ENCODE measurements at regions not wholly inside any gene's neighbourhood (a gene's known extent, or its start where the extent isn't known, plus 50 kb on each side); places are given as distances from the start of the nearest gene placed in this dataset.

DNA sequence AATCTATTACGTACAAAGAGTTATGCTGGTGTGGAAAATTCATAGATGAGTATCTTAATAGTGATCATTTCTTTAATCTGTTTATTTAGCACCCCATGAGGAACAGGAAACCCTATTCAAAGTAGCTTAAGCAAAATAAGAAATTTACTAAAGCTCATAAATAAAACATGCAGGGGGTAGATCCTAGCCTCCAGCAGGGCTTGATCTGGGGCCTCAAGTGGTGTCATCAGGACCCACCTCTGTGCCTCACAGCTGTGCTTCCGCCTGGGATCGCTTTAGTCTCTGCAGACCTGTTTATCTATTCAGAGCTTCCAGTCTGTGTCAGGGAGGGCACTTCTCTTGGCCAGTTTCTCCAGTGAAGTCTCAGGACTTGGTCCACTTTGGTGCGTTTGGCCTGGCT lies 171.0 kb upstream of the SLC24A5 start:
- intact Hi-C loops (cut with micrococcal nuclease) = no loop called here
- H3K36me3 ChIP-seq = no peaks in the 10 kb centered on the region
- TF ChIP-seq, protein P1, sequence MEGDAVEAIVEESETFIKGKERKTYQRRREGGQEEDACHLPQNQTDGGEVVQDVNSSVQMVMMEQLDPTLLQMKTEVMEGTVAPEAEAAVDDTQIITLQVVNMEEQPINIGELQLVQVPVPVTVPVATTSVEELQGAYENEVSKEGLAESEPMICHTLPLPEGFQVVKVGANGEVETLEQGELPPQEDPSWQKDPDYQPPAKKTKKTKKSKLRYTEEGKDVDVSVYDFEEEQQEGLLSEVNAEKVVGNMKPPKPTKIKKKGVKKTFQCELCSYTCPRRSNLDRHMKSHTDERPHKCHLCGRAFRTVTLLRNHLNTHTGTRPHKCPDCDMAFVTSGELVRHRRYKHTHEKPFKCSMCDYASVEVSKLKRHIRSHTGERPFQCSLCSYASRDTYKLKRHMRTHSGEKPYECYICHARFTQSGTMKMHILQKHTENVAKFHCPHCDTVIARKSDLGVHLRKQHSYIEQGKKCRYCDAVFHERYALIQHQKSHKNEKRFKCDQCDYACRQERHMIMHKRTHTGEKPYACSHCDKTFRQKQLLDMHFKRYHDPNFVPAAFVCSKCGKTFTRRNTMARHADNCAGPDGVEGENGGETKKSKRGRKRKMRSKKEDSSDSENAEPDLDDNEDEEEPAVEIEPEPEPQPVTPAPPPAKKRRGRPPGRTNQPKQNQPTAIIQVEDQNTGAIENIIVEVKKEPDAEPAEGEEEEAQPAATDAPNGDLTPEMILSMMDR (IDR thresholded peaks at IDR 0.05; ENCODE audit: borderline replicate concordance) = no peak

DNA sequence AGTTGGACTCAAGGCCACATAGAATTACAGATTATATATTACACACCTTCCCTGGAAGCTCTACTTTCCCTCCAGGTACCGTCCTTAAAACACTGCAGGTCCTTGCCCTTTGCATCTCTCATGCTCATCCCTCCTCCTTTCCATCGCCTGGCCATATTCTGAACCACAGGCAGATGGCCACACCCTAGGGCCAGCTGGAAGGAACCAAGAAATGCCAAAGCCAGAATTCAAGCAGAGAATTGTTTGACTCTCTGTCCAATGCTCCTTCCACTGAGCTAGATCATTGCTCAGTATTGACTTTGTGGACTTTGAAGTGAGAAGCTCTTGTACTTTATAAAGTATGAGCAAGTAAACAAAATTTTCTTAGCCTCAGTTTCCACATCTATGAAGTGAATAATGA lies 170.3 kb upstream of the SLC24A5 start:
- DNase-seq = no peak
- TF ChIP-seq, protein P1 (IDR thresholded peaks at IDR 0.05; ENCODE audit: borderline replicate concordance) = no peak
- Histone ChIP-seq H3K27me3 (ENCODE audit: low read depth) (no peaks in the 10 kb centered on the region), H3K4me1 (peaks cover 9% of the 10 kb centered on the region), H3K36me3 (no peaks in the 10 kb centered on the region), H3K4me3 (no peak overlapping the region), H3K27ac (replicated peaks) (no peak overlapping the region), H3K9me3 (replicated peaks) (no peaks in the 10 kb centered on the region)
- intact Hi-C loops (cut with micrococcal nuclease) = no loop called here

More for the DNA sequence above, 171.0 kb upstream of the SLC24A5 start:
- H3K27me3 ChIP-seq (ENCODE audit: low read depth) = no peaks in the 10 kb centered on the region
- H3K9me3 ChIP-seq (replicated peaks) = no peaks in the 10 kb centered on the region
- no peak overlapping the region for H3K4me3 ChIP-seq
- no peak for DNase-seq
- H3K27ac ChIP-seq (replicated peaks) = no peak overlapping the region
- H3K4me1 ChIP-seq = peaks cover 11% of the 10 kb centered on the region

DNA sequence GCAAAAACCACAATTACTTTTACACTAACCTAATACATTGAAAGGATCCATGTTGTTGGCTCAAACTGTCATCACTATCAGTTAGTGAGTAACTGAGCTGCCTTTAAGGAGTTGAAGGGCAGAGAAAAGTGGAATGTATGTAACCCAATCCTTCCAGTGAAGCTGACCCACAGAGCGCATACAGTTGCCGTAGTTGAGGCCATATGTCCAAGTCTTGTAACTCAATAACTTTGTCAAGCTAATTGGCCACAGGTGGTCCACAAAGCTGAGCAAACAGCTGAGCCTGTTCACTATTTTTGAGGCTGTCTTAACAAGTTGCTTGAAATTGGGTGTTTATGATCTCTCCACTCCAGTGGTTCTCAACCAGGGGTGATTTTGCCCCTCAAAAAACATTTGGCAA lies 169.0 kb upstream of the SLC24A5 start:
- no peak overlapping the region for H3K4me3 ChIP-seq
- TF ChIP-seq, protein P1 (IDR thresholded peaks at IDR 0.05; ENCODE audit: borderline replicate concordance) = no peak
- H3K4me1 ChIP-seq = no peaks in the 10 kb centered on the region
- intact Hi-C loops (cut with micrococcal nuclease) = no loop called here
- no peak for DNase-seq
- H3K9me3 ChIP-seq (replicated peaks) = no peaks in the 10 kb centered on the region
- H3K27me3 ChIP-seq (ENCODE audit: low read depth) = no peaks in the 10 kb centered on the region
- no peak overlapping the region for H3K27ac ChIP-seq (replicated peaks)
- H3K36me3 ChIP-seq = no peaks in the 10 kb centered on the region

DNA sequence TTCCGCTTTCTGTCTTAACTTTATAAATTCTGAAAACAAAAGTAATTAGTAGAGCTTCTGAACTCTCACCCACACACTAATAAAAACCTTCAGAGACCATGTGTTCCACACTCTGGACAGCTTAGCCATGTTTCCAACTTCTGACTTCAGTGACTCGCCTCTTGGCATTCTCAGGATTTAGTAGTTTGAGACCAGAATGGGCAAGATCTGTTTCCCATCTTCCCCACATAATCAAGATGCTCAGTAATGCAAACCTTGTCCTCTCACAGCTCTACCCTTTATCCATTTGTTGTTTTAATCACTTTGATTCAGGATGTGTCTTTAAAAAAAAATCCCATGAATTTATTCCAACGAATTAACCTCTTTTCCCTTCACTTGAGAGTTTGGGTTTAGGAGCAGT lies 166.6 kb upstream of the SLC24A5 start:
- H3K4me3 ChIP-seq = no peak overlapping the region
- intact Hi-C loops (cut with micrococcal nuclease) = no loop called here
- no peaks in the 10 kb centered on the region for H3K27me3 ChIP-seq (ENCODE audit: low read depth)
- no peak for DNase-seq
- no peak overlapping the region for H3K27ac ChIP-seq (replicated peaks)
- TF ChIP-seq, protein P1 (IDR thresholded peaks at IDR 0.05; ENCODE audit: borderline replicate concordance) = no peak
- H3K4me1 ChIP-seq = no peaks in the 10 kb centered on the region
- H3K9me3 ChIP-seq (replicated peaks) = no peaks in the 10 kb centered on the region
- no peaks in the 10 kb centered on the region for H3K36me3 ChIP-seq

DNA sequence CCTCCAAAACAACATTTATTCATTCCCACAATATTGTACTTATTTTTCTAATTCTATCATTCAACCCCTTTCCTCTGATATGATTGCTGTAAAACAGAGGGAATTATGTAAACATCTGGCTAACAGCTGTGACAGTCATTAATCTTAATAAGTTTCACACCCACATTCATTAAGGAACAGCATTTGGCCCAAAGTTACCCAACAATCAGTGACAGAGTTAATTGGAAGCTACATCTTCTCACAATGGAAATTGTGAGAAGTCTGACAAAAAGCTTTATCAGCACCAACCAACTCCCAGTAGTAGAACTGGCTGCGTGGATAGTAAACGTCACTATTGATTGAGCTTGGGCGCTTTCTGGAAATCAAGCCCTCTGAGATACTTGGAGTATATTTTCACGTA lies 165.8 kb upstream of the SLC24A5 start:
- H3K36me3 ChIP-seq = no peaks in the 10 kb centered on the region
- H3K27me3 ChIP-seq (ENCODE audit: low read depth) = no peaks in the 10 kb centered on the region
- H3K27ac ChIP-seq (replicated peaks) = no peak overlapping the region
- H3K4me1 ChIP-seq = no peaks in the 10 kb centered on the region
- no peak overlapping the region for H3K4me3 ChIP-seq
- DNase-seq = no peak
- no peaks in the 10 kb centered on the region for H3K9me3 ChIP-seq (replicated peaks)
- intact Hi-C loops (cut with micrococcal nuclease) = no loop called here
- TF ChIP-seq, protein P1 (IDR thresholded peaks at IDR 0.05; ENCODE audit: borderline replicate concordance) = no peak

All from left ventricle myocardium inferior (tissue), 1 donor.